ENCODE measurements at regions not wholly inside any gene's neighbourhood (a gene's known extent, or its start where the extent isn't known, plus 50 kb on each side); places are given as distances from the start of the nearest gene placed in this dataset.

DNA sequence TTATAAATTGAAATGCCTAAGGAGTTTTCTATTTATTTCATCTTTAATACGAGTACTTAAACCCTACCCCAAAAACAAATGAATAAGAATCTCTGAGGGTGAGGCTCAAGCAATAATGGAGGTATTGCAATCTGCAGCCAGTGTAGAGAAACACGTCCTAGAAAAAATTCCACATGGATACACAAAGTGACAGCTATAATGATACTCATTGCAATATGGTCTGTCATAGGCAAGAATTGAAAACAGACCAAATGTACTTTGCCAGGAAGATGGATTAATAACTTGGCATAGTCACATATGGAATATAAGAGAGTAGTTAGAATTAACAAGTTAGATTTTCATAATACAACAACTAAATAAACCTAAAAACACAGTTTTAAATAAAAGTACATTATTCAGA, 440.1 kb upstream of the STEAP1 start:
- no peak for TF ChIP-seq CTCF (IDR thresholded peaks at IDR 0.05)
- TF ChIP-seq POLR2A (IDR thresholded peaks at IDR 0.05), result no peak

Measured in right lobe of liver (tissue), 4 donors.